SK-N-MC (cell line): ENCODE measurements at regions not wholly inside any gene's neighbourhood (a gene's known extent, or its start where the extent isn't known, plus 50 kb on each side); places are given as distances from the start of the nearest gene placed in this dataset.

Experiments
- EZH2 ChIP-seq: fragments of 200-600 bp; sonication (generic); IDR thresholded peaks from one replicate; pipeline ENCODE4 v1.6.1; 2017; ENCODE audit warnings: antibody characterized with exemption
- FOXP2 ChIP-seq: optimal IDR thresholded peaks from 2 replicates; pipeline ENCODE3; 2011; ENCODE audit warnings: mild to moderate bottlenecking, moderate library complexity; ENCODE audit not compliant: insufficient read depth; ENCODE audit errors: extremely low read length, control extremely low read depth
- POLR2AphosphoS5 ChIP-seq: IDR thresholded peaks from 2 replicates; pipeline ENCODE4 v1.6.1; 2012; ENCODE audit warnings: mild to moderate bottlenecking, low read depth, low read length, borderline replicate concordance

DNA sequence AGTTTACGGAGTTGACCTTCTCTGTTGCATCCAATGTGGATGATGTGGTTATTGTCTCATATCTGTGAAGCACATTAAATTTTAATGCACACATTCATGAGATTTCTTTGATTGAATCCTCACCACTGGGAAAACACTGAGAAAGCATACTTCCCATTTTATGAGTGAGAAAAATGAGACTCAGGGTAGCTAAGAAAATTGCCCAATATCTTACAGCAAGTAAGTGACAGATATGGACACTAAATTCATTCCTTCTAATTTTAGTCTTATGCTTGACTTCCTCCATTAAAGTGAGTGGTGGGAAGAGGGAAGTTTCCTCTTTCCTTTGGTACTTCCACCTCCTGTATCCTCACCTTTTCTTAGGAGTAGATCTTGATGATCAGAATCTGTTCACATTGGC is 504.8 kb upstream of the BOD1L1 start:
- TF ChIP-seq POLR2AphosphoS5 (no peak), EZH2 (no peak), FOXP2 (no peak)
